CD4-positive, alpha-beta T cell treated with Interleukin-2 at 100 ng/mL for 4 hours (primary cell): ENCODE measurements at regions not wholly inside any gene's neighbourhood (a gene's known extent, or its start where the extent isn't known, plus 50 kb on each side); places are given as distances from the start of the nearest gene placed in this dataset.
"Not testable (repeated sequence)": the region's sequence is repeated elsewhere in the genome, so short reads cannot be mapped to it uniquely, and the experiment has no call there.

Experiments used
- DNase-seq: peaks from one replicate; pipeline ENCODE4 v3.0.0-alpha.2; 2020; ENCODE audit warnings: low spot score

- DNase-seq, result no peak
Observed at GRCh38 chr9:7467186-7467585, 332.4 kb downstream of the DMAC1 start.

DNA sequence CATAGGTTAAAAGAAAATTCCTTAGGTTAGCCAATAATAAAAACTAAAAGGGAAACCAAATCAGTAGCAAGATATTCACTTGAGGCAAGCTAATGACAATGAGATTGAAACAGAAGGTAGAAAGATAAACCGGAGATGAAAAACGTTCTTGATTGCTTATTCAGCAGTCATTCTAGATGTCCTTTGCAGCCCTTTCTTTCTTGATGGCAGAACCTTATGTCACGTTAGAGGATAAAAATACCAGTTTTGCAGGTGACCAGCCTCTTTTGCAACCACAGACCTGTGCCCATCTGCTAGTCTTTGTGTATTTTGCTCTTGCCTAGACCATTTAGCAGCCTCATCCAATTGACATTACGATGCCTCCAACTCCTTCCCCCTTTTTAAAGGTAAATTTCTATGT is 337.8 kb downstream of the DMAC1 start:
- no peak for DNase-seq

DNA sequence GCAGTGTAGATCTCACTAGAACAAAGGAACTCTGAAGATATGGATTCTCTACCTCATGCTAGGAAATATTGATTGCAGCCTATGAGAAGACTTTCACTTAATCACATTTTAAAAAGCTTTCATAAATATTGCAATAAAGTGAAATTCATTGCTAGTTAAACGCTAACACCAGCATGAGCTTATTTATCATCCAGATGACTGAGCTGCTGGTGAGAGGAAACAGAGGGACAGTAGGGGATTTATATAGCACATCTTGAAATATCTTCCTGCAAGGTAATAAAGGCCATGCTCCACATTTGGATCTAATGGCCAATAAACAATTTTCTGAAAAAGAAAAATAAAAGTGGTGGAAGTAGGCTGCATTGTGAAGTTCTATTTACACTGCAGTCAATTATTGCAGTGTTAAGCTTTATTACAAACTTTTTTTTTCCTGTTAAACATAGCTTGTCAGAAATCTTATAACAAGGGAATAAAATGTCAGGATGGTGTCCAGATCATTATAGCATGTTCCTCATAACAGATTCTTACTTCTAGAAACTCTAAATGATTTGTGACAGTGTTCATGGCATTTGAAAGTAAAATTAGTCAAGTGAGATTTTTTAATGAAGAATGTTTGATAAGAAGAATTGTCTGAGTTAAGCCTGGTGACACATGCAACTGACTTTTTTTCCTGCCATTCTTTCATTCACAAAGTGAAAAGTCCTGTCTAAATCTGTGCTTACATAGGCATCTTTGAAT is 342.6 kb downstream of the DMAC1 start:
- no peak for DNase-seq

DNA sequence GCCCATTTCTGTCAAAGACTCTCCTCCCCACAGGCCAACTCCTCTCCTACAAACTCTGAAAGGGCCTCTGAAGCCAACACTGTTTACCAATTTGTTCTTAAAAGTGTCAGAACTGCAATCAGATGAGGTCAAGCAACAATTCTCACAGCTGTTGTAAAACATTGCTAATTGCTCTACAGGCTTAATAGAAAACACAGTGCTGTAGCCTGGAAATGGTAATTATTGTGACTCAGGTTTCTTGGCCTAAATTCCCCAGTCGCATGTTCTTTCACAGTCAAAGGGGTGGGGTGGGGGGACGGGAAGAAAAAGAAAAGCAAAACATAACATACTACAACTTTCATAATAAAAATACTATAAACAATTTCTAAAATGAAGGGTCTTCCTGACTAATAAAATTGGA is 343.2 kb downstream of the DMAC1 start:
- DNase-seq, result no peak

- no peak for DNase-seq
Observed at GRCh38 chr9:7454624-7455023, 345.0 kb downstream of the DMAC1 start.

- no peak for DNase-seq
Observed at GRCh38 chr9:7452378-7452777, 347.2 kb downstream of the DMAC1 start.

GRCh38 chr9:7451062-7451461 is 348.5 kb downstream of the DMAC1 start:
- DNase-seq, result no peak

DNA sequence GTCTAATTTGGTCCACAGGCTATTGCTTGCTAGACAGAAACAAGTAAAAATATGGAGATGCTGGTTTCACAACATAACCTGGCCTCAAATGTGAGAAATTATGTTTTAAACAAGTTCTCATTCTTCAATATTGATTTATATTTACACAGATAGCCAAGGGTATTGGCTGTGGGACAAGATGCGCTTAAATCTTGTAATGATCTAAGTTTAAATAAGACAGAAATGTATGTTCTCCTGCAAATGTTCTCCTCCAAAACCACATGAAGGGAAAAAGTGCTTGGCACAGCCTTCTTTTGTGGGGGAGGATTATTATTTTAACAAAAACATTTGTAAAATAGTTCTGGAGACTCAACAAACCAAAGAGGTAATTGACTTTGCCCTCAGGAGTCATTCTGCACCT is 356.0 kb downstream of the DMAC1 start:
- DNase-seq, result no peak

DNA sequence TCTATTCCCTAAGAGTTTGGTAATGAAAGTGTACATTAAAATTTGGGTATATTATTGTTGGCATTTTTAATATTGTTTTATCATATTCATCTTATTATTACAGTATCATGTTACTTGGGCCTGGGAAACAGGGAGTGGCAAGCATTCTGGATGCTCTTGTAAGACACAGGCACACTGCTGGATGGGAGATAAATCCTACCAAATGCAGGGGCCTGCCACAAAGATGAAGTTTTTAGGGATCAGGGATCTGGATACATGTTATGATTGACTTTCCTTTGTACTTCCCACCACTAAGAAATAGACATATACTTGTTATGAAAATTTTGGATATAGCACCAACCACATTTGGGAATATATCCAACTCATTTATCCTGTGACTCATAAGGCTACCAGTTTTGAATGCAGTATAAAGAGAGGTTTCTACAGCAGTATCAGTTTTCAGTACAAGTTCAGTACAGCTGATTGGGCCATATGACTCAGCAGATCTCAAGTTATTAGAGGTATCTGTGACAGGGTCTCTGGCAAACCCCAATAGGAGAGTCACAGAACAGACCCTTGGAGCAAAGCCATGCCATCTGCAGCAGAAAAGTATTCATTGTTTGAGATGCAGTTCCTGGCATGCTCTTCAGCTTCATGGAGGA is 360.1 kb downstream of the DMAC1 start:
- DNase-seq, result no peak

GRCh38 chr9:7436754-7437153 is 362.8 kb downstream of the DMAC1 start:
- no peak for DNase-seq

- DNase-seq, result no peak
Observed at GRCh38 chr9:7433508-7434292, 365.9 kb downstream of the DMAC1 start.

DNA sequence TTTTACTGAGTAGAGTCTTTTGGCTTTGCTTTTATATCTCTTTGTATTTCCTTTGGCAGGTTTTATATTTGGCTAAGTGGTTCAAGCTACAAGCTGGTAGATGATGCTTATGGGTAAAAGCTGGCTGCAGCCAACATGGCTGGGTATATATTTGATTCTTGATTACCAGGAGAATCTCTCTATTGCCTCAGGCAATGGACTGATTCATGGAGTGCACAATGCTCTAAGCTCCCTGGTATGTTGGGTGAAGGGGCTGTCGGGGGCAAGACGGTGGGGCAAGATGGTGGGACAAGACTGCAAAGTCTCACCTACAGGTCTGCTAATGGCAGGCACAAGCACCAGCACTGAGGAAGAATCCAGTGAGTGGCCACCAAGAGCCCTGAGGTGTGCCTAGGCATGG is 366.6 kb downstream of the DMAC1 start:
- no peak for DNase-seq

DNA sequence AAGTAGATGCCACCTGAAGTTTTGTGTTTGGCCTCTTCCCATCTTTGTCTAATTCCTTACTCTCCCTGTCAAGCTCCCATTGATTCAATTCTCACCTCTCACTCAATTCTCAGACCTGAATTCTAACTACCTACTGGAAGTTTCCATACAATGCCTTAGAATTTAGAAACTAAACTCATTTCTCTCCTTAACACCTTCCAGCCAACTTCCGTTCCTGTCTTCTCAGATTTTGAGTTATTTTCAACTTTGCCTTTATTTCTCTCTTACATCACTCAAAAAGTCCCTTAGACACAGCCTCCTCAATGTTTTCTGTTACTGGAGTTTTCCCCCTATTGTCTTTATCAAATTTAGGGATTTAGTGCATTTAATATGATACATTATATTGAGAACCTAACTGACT is 382.2 kb downstream of the DMAC1 start:
- DNase-seq, result not testable (repeated sequence)

GRCh38 chr9:7415836-7416235 is 383.7 kb downstream of the DMAC1 start:
- DNase-seq, result no peak

- DNase-seq, result no peak
Observed at GRCh38 chr9:7408845-7409244, 390.7 kb downstream of the DMAC1 start.

DNA sequence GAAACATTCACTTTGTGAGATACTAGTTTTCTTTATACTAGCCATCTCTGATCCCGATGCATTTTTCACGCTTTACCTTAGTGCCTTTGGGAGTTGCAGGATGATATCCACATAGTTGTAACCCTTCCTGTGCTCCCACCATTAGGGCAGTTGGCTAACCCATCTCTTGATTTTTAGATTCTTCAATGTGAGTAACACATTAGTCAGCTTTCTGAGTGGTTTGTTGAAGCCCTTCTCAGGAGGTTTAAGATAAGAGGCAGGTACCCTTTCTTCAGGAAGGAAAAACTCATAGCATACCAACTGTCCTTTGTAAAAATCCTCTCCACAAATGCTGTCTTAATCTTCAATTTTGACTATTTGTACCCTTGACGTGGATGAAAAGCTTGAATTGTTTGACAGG is 392.3 kb downstream of the DMAC1 start:
- DNase-seq, result no peak

DNA sequence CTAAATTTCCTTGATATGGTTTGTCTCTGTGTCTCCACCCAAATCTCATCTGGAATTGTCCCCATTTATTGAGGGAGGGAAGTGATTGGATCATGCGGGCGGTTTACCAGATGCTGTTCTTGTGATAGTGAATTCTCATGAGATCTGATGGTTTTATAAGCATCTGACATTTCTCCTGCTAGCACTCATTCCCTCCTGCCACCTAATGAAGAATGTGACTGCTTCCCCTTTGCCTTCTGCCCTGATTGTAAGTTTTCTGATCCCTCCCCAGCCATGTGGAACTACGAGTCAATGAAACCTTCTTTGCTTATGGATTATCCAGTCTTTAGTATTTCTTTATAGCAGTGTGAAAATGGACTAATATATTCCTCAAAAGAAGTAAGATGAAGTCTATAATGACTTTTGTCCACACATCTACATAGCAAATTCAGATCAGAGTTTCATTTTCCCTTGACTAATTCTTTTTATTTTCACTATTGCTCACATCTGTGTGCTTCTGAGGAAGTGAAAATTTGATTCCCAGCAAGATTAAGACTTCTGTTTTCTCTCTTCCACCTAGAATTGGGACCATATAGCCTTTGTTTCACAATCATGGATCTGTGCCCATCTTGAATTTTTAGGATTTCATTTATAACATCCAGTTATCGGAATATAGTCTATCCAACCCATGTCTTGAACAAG is 393.5 kb downstream of the DMAC1 start:
- no peak for DNase-seq

GRCh38 chr9:7403839-7404487 is 395.6 kb downstream of the DMAC1 start:
- no peak for DNase-seq

- no peak for DNase-seq
Observed at GRCh38 chr9:7403028-7403389, 396.6 kb downstream of the DMAC1 start.

DNA sequence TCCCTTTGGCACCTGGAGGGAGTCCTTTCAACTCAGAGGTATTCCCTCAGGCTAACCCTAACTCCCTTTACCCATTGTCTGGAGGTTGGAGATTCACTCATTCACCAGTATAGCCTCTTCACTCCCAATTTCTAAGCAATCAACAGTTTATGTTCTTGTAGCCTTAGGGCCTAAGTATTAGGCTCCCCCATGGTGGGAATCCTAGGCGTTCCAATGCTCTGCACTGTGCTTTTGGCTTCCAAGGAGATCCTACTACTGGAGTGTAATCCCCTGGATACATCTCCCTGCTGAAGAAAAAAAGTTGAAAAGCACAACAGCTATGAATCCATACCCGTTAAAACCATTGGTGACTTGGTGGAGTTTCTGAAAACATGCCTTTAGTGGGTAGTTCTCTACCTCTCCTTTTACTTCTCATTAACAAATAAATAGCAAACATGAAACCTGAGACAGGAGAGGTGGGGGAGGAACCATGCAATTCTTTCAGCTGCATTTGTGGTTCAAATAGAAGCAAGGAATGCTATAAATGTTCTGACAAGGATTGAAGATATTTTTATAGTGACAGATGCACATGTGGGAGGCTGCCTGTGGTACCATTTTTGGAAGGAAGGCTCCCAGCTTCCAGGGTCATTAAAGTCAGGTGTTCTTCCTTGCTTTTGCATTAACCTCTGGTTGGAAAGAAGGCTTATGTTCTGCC is 397.1 kb downstream of the DMAC1 start:
- DNase-seq, result no peak

DNA sequence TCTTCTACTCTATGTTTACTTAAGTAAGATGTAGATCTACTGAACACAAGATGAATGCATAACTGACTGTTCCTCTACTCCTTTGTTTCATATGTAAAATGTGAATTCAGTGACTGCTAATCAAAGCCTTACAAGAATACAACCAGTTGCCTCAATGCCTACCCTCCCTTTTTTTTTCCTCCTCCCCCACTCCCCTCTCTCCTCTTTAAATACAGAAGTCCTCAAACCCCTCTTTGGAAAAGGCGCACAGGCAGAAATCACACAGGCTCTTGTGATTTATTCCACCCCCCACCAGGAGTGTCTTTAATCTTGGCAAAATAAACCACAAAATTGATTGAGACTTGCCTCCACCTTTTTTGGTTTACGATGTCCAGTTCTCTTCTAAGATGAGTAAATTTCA is 398.5 kb downstream of the DMAC1 start:
- no peak for DNase-seq
